Ovary (tissue), 7 donors: ENCODE measurements at regions not wholly inside any gene's neighbourhood (a gene's known extent, or its start where the extent isn't known, plus 50 kb on each side); places are given as distances from the start of the nearest gene placed in this dataset.

Experiments
- DNase-seq, 5 donors: peaks; one replicate each; pipeline ENCODE4 v3.0.0-alpha.2; 2019 to 2020
- H3K27ac ChIP-seq, 2 donors: fragments of 200-600 bp; one replicate each; pipeline versions ENCODE4 v1.5.1 to v1.8.0; 2019 to 2022
- H3K27me3 ChIP-seq: fragments of 200-600 bp; one replicate; pipeline ENCODE4 v1.8.0; 2022
- H3K36me3 ChIP-seq: fragments of 200-600 bp; sonication (generic); one replicate; pipeline ENCODE4 v1.5.1; 2019
- H3K4me1 ChIP-seq: one replicate; pipeline ENCODE4 v1.8.1; 2013; ENCODE audit warnings: mild to moderate bottlenecking, moderate library complexity; ENCODE audit not compliant: insufficient read depth
- H3K4me3 ChIP-seq: fragments of 200-600 bp; sonication (generic); one replicate; pipeline ENCODE4 v1.5.1; 2017
- H3K9me3 ChIP-seq, 2 donors: fragments of 200-600 bp in 1 of 2; sonication (generic) in 1 of 2; one replicate each; pipeline versions ENCODE4 v1.5.1 to v1.8.1; 2013 to 2019; ENCODE audit warnings: mild to moderate bottlenecking in 1 of 2, moderate library complexity in 1 of 2
- CTCF ChIP-seq, 3 donors: fragments of 450-650 bp in 2 of 3; fragments of 200-600 bp in 1 of 3; IDR thresholded peaks; one replicate each; pipeline versions ENCODE4 v1.5.1 to v1.8.0; 2016 to 2022; ENCODE audit warnings: antibody characterized with exemption in 3 of 3, mild to moderate bottlenecking in 1 of 3
- EP300 ChIP-seq: sonication (generic); formaldehyde crosslinking; IDR thresholded peaks from one replicate; pipeline ENCODE4 v1.6.1; 2017; ENCODE audit warnings: antibody characterized with exemption
- POLR2A ChIP-seq: fragments of 450-650 bp; IDR thresholded peaks from one replicate; pipeline ENCODE4 v1.6.1; 2017; ENCODE audit warnings: antibody characterized with exemption, mild to moderate bottlenecking, moderate library complexity
- WGBS, 3 donors: extraction: QIAGEN DNeasy Blood & Tissue Kit in 1 of 3; methylation state at CpG; one replicate each; pipeline versions ENCODE4 v1.1.5 to v1.1.7; 2013 to 2017; 5-methylcytosine and 5-hydroxymethylcytosine counted together
- intact Hi-C, 4 donors: fragments of 100-400 bp; cut with DNase I; formaldehyde crosslinking; loops; one replicate each; pipeline versions ENCODE4 v1.11.0 to v1.15.1; 2022 to 2023
- donor health status: DM: no; HTN: no; CAD: no; lungs with moderate emphysema.
- donor health status: DM: no; HTN: no; CAD: no.
- donor health status: Bipolar disorder and iron deficiency.
- donor health status: DM: no; HTN: no; CAD: no.
- donor health status: DM: yes; HTN: yes; CAD: no.

- Histone ChIP-seq H3K9me3 (no peaks in the 10 kb centered on the region), H3K27ac (no peak overlapping the region), H3K4me3 (no peak overlapping the region), H3K4me1 (no peaks in the 10 kb centered on the region), H3K36me3 (no peaks in the 10 kb centered on the region), H3K27me3 (no peaks in the 10 kb centered on the region)
- no peak for TF ChIP-seq POLR2A
- no peak for TF ChIP-seq CTCF (IDR thresholded peaks at IDR 0.05)
- TF ChIP-seq EP300 = no peak
- 72 to 78% (median 75%) methylated on average over 5 of the region's 5 CpGs for WGBS, 3 donors
- intact Hi-C loops = no loop called here
- DNase-seq = no peak
Observed at GRCh38 chr2:39545957-39546356, 108.9 kb upstream of the MAP4K3 start.

GRCh38 chr2:39546409-39546808, 109.3 kb upstream of the MAP4K3 start:
- H3K9me3 ChIP-seq = no peaks in the 10 kb centered on the region
- H3K27ac ChIP-seq = no peak overlapping the region
- no peaks in the 10 kb centered on the region for H3K27me3 ChIP-seq
- TF ChIP-seq POLR2A = no peak
- no peak for TF ChIP-seq CTCF (IDR thresholded peaks at IDR 0.05)
- TF ChIP-seq EP300 = no peak
- DNase-seq = no peak
- WGBS, 3 donors = 91 to 96% (median 96%) methylated on average over 4 of the region's 4 CpGs
- H3K4me1 ChIP-seq = no peaks in the 10 kb centered on the region
- H3K4me3 ChIP-seq = no peak overlapping the region
- intact Hi-C loops = no loop called here
- H3K36me3 ChIP-seq = no peaks in the 10 kb centered on the region

DNA sequence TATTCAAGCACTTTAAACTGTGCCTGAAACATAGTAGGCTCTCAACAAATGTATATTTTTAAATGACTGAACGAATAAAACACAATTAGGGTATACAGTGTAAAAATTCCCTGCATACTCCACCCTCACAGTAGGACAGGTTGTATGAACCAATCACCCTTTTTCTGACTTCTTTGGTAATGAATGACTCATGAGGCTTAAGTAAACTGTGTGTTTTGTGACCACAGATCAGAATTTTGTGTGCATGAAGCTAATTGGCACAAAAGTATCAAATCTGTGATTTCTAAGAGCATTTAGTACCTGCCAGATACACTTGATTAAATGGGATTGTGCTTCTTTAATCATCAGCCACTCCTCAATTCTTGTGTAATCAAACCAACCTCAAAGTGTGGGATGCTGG, 109.9 kb upstream of the MAP4K3 start:
- Histone ChIP-seq H3K27me3 (no peaks in the 10 kb centered on the region), H3K27ac (no peak overlapping the region), H3K9me3 (no peaks in the 10 kb centered on the region), H3K36me3 (no peaks in the 10 kb centered on the region), H3K4me1 (no peaks in the 10 kb centered on the region), H3K4me3 (no peak overlapping the region)
- intact Hi-C loops = no loop called here
- TF ChIP-seq POLR2A = no peak
- no peak for DNase-seq
- 87 to 95% (median 95%) methylated on average over 1 of the region's 1 CpG for WGBS, 3 donors

DNA sequence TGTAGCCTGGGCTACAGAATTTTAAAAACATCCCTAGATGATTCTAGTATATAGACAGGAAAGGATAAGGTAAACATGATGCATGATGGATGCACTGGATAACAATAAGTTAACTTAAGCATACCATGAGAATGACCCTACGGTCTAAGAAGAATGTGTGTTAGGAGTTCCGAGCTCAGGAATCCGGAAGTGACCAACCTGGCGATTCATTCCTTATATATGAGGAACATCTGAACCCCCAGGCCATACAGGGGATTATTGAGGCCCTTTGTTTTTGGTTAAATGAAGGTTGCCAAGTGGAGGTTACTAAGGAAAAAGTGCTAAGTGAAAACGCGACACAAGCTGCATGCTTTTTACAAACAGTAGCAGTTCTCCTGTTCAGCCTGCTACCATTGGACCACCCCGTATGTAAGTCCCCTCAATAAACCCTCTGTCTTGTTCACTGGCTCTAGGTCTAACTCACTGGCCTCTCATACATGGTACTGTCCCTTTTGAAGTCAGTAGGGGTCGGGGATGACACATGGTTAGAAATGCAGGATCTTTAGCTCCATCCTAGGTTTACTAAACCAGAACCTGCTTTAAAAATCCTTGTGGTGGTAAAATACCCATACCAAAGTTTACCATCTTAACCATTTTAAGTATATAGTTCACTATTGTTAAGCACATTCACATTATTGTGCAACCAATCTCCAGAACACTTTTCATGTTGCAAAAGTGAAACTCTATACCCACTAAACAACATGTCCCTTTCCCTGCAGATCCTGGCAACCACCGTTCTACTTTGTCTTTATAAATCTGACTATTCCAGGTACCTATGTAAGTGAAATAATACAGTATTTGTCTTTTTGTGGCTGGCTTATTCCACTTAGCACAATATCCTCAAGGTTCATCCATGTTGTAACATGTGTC, 111.0 kb upstream of the MAP4K3 start:
- Histone ChIP-seq H3K36me3 (no peaks in the 10 kb centered on the region), H3K4me3 (no peak overlapping the region), H3K4me1 (no peaks in the 10 kb centered on the region), H3K9me3 (no peaks in the 10 kb centered on the region), H3K27ac (no peak overlapping the region), H3K27me3 (no peaks in the 10 kb centered on the region)
- no peak for DNase-seq
- 95 to 98% (median 95%) methylated on average over 9 of the region's 9 CpGs for WGBS, 3 donors
- intact Hi-C loops = no loop called here
- TF ChIP-seq POLR2A (no peak), EP300 (no peak), CTCF (IDR thresholded peaks at IDR 0.05) (no peak)

DNA sequence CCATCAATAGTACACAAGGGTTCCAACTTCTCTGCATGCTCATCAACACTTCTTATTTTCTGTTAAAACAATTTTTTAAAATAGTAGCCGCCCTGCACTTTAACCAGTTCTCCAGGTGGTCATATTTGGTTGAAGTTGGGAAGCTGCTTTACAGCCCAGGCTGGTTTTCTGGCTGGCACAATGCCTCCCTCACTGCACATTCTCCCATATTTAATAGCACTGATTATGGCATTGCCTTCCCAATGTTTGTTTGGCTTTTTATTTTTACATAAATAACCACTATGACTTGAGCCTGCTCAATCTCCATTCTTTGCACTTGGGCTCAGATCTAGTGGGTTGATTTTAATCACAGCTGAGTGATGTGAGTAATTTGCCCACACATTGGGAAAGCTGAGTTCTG, 111.9 kb upstream of the MAP4K3 start:
- TF ChIP-seq POLR2A (no peak), CTCF (IDR thresholded peaks at IDR 0.05) (no peak), EP300 (no peak)
- Histone ChIP-seq H3K9me3 (no peaks in the 10 kb centered on the region), H3K36me3 (no peaks in the 10 kb centered on the region), H3K4me1 (no peaks in the 10 kb centered on the region), H3K4me3 (no peak overlapping the region), H3K27me3 (no peaks in the 10 kb centered on the region), H3K27ac (no peak overlapping the region)
- intact Hi-C loops = no loop called here
- WGBS, 3 donors = 95 to 96% (median 96%) methylated on average over 1 of the region's 1 CpG
- no peak for DNase-seq
